Astrocyte of the spinal cord (primary cell): ENCODE measurements at regions not wholly inside any gene's neighbourhood (a gene's known extent, or its start where the extent isn't known, plus 50 kb on each side); places are given as distances from the start of the nearest gene placed in this dataset.

Experiments
- DNase-seq: peaks from one replicate; pipeline ENCODE4 v3.0.0; 2011; ENCODE audit warnings: low read depth, low spot score
- H3K4me3 ChIP-seq: 2 replicates; pipeline ENCODE4 v1.5.1; 2011; ENCODE audit warnings: low read depth, mild to moderate bottlenecking, low read length, moderate library complexity
- CTCF ChIP-seq: IDR thresholded peaks from 2 replicates; pipeline ENCODE4 v1.5.1; 2012; ENCODE audit warnings: low read depth, mild to moderate bottlenecking, low read length, inconsistent platforms
- in situ Hi-C: cut with HindIII; loops from 2 replicates; pipeline ENCODE4 v1.10.0; 2017; ENCODE audit warnings: low sequenced_read_pairs

- in situ Hi-C loops, result no loop called here
- no peak for TF ChIP-seq CTCF
- H3K4me3 ChIP-seq, result no peak overlapping the region
- no peak for DNase-seq
Measured at GRCh38 chr7:139159900-139160675, 50.6 kb upstream of the ZC3HAV1 start.

- DNase-seq, result no peak
- no peak overlapping the region for H3K4me3 ChIP-seq
- in situ Hi-C loops, result no loop called here
- no peak for TF ChIP-seq CTCF
Measured at GRCh38 chr7:139168479-139168878, 59.0 kb upstream of the ZC3HAV1 start.

GRCh38 chr7:139169816-139170215 is 60.3 kb upstream of the ZC3HAV1 start:
- TF ChIP-seq CTCF, result no peak
- DNase-seq, result no peak
- H3K4me3 ChIP-seq, result no peak overlapping the region
- in situ Hi-C loops, result no loop called here

- in situ Hi-C loops, result no loop called here
- DNase-seq, result no peak
- no peak overlapping the region for H3K4me3 ChIP-seq
- no peak for TF ChIP-seq CTCF
Measured at GRCh38 chr7:139172775-139173174, 58.3 kb upstream of the UBN2 start.

GRCh38 chr7:139177696-139178095 is 53.3 kb upstream of the UBN2 start:
- H3K4me3 ChIP-seq, result no peak overlapping the region
- in situ Hi-C loops, result no loop called here
- TF ChIP-seq CTCF, result no peak
- no peak for DNase-seq

GRCh38 chr7:139180700-139181311 is 50.2 kb upstream of the UBN2 start:
- peak; percentile 5 for DNase-seq

More at GRCh38 chr7:139180700-139181311, 50.2 kb upstream of the UBN2 start:
- in situ Hi-C loops, result no loop called here
- no peak overlapping the region for H3K4me3 ChIP-seq
- TF ChIP-seq CTCF, result no peak
